DMS53 treated with DMSO at 0.1 percent for 48 hours (cell line): ENCODE measurements at regions not wholly inside any gene's neighbourhood (a gene's known extent, or its start where the extent isn't known, plus 50 kb on each side); places are given as distances from the start of the nearest gene placed in this dataset.
A peak's percentile ranks its signal among the peaks of the same experiment; 100 is the strongest.
"Not testable (repeated sequence)": the region's sequence is repeated elsewhere in the genome, so short reads cannot be mapped to it uniquely, and the experiment has no call there.

Source experiments
- DNase-seq: peaks from one replicate; lab custom pipeline; 2025; ENCODE audit not compliant: unreplicated experiment; lab: John Stamatoyannopoulos, UW

- no peak for DNase-seq
Measured at GRCh38 chr6:85110943-85111342, 338.9 kb upstream of the NT5E start.

- no peak for DNase-seq
Measured at GRCh38 chr6:85107701-85108100, 342.2 kb upstream of the NT5E start.

DNA sequence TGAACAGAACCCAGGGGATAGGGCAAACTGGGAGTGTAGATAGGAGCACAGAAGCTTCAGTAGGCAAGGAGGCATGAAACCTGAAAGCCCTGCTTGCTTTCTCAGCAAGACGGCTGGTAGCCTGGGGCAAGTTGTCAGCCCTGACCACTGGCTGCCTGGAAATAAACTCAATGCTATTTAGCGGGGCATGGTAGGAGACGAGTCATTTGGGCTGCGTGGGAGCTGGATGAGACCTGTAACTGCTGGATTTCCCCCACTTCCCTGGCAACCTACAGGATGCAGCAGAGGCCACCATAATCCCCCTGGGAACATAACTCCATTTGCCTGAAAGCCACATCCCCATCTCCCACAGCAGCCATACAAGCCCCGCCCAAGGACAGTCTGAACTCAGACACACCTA lies 332.6 kb upstream of the TBX18 start:
- no peak for DNase-seq

GRCh38 chr6:85092226-85092625 lies 327.8 kb upstream of the TBX18 start:
- DNase-seq = no peak

DNA sequence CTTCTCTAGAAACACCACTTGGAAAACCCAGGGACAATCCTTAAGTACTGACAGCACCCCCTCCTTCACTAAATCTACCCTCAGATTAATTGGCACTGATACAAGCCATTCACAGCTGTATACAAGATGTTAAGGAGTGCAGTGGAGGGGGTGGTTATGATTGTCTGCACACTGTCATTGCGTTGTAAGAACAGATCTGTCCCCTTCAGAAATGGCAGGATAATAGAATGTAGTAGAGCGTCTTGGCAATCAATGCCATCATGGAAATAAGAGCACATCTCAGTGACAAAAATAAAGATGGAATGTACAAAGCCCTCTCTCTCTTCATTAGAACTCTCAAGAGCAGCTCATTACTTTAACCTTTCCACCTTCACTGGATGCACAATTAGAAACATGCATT lies 324.9 kb upstream of the TBX18 start:
- DNase-seq = no peak

DNA sequence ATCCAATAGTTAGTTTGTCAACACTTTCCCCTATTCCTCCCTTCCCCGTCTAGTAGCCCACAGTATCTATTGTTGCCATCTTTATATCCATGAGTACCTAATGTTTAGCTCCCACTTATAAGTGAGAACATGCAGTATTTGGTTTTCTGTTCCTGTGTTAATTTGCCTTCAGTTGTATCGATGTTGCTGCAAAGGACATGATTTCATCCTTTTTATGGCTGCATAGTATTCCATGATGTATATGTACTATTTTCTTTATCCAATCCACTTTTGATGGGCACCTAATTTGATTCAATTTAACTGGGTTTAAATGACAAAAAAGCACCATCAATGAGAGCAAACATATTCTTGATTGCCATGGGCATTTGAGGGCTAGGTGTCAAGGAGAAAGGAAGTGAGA lies 321.5 kb upstream of the TBX18 start:
- DNase-seq = no peak

DNA sequence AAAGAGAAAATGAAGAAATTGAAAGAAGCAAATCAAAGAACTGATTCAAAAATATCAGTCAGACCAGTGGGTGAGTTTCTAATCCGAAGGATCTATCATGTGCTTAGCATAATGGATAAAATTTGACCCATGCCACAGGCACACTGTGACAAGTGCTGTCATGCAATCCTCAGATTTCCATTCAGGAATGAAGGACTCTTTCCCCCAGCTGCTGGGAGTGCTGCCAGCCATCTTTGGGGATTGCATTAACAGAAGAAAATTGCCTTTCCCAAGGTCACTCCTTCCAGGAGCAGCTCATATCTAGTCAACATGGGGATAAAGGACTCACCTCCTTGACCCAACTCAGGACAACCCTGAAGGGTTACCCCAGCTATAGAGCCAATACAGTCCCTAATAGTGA lies 316.7 kb upstream of the TBX18 start:
- no peak for DNase-seq

DNA sequence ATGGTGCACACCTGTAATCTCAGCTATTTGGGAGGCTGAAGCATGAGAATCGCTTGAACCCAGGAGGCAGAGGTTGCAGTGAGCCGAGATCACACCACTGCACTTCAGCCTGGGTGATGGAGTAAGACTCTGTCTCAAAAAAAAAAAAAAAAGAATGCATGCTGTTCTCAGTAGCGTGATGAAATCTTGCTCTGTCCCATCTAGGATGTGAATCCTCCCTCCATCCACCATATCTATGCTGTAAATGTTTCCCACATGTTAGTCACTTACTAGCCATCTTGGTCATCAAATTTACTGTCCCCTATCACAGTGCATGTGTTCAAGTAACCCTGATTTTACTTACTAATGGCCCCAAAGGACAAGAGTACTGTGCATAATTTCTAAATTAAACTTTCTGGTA lies 315.4 kb upstream of the TBX18 start:
- DNase-seq = no peak

DNA sequence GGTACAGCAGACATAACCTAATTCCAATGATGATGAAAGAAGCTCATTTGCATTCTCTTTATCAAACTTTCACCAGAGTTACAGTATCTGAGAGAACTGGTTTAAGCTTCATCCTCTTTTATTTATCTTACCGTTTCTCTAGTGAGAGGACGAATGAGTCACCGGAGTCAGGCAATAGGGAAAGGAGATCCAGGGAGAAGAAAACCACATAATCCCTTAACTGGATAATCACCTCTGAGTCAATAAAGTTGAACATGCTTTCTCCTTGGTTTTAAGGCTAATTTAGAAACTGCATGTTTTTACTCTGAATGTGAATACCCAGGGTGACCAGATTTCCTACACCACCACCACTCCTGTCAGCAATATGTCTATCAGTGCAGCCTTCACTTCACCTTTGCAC lies 313.7 kb upstream of the TBX18 start:
- DNase-seq = peak; percentile 53

- no peak for DNase-seq
Measured at GRCh38 chr6:85077098-85077497, 312.7 kb upstream of the TBX18 start.

GRCh38 chr6:85071845-85072244 lies 307.4 kb upstream of the TBX18 start:
- DNase-seq = not testable (repeated sequence)

- no peak for DNase-seq
Measured at GRCh38 chr6:85069577-85069976, 305.2 kb upstream of the TBX18 start.

GRCh38 chr6:85068221-85068620 lies 303.8 kb upstream of the TBX18 start:
- DNase-seq = no peak

GRCh38 chr6:85066266-85066665 lies 301.9 kb upstream of the TBX18 start:
- no peak for DNase-seq

DNA sequence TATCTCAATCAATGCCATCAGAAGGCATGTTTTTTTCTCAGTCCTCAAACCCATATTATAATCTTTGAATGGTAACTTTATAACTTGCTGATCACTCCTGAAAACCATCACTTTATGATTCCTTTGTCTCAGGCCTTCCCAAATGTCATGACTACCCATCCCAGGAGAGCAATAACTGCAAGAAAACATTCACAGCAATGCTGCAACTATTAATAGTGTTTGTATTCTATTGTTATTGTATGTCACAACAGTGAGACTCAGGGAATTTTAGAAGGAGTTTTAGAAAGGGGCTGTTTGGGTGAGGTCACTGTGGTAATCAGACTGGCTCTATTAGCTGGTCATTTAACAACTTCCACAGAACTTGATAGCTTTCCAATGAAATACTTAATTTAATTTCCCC lies 301.4 kb upstream of the TBX18 start:
- no peak for DNase-seq

GRCh38 chr6:85063611-85064010 lies 299.2 kb upstream of the TBX18 start:
- no peak for DNase-seq

GRCh38 chr6:85062884-85063283 lies 298.5 kb upstream of the TBX18 start:
- DNase-seq = no peak

- DNase-seq = no peak
Measured at GRCh38 chr6:85058806-85059205, 294.4 kb upstream of the TBX18 start.

GRCh38 chr6:85050149-85050548 lies 285.8 kb upstream of the TBX18 start:
- no peak for DNase-seq

- no peak for DNase-seq
Measured at GRCh38 chr6:85049282-85049681, 284.9 kb upstream of the TBX18 start.

GRCh38 chr6:85047818-85048217 lies 283.4 kb upstream of the TBX18 start:
- no peak for DNase-seq

DNA sequence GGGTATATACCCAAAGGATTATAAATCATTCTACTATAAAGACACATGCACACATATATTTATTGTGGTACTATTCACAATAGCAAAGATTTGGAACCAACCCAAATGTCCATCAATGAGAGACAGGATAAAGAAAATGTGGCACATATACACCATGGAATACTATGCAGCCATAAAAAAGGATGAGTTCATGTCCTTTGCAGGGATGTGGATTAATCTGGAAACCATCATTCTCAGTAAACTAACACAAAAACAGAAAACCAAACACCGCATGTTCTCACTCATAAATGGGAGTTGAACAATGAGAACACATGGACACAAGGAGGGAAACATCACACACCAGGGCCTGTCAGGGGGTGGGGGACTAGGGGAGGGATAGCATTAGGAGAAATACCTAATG lies 281.4 kb upstream of the TBX18 start:
- not testable (repeated sequence) for DNase-seq

- no peak for DNase-seq
Measured at GRCh38 chr6:85044361-85044760, 280.0 kb upstream of the TBX18 start.

DNA sequence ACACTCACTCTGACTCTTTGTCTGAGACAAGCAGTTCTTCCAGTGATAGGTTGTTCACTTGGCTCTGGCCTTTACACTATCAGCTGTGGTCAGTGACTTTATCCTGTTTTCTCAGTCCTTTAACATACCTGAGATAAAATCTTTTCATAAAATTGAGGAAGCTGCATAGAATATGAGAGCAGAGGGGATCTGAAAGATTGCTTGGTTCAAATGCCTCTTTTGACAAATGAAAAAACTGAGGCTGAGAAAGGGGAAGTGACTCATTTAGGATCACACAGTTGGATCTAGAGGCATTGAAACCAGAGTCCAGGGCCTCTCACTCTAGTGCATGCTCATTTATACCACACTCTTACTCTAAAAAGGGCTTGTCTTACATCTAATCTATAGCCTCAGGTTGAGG lies 277.0 kb upstream of the TBX18 start:
- no peak for DNase-seq
